GM23338 (cell line): ENCODE measurements at regions not wholly inside any gene's neighbourhood (a gene's known extent, or its start where the extent isn't known, plus 50 kb on each side); places are given as distances from the start of the nearest gene placed in this dataset.

ENCODE experiments used
- ATAC-seq: fragments of 200-7000 bp; cut with Tn5 transposase; 3 replicates; pipeline ENCODE4 v1.9.1; 2020
- DNase-seq: peaks from one replicate; pipeline ENCODE4 v3.0.0-alpha.2; 2015; ENCODE audit warnings: low spot score
- H2AFZ ChIP-seq: fragments of 200-600 bp; sonication (generic); 2 replicates; pipeline ENCODE4 v1.8.0; 2016; ENCODE audit warnings: antibody characterized with exemption, mild to moderate bottlenecking, moderate library complexity
- H3F3A ChIP-seq: fragments of 200-600 bp; sonication (generic); replicated peaks from 2 replicates; pipeline ENCODE4 v1.8.0; 2017; ENCODE audit warnings: antibody characterized with exemption, mixed run types, low read depth
- H3K27ac ChIP-seq: fragments of 200-600 bp; sonication (generic); 2 replicates; pipeline ENCODE4 v1.6.1; 2016; ENCODE audit warnings: low read depth
- H3K27me3 ChIP-seq: fragments of 200-600 bp; sonication (generic); 2 replicates; pipeline ENCODE4 v1.8.0; 2016; ENCODE audit warnings: mild to moderate bottlenecking, mixed run types, moderate library complexity; ENCODE audit not compliant: insufficient read depth
- H3K36me3 ChIP-seq: fragments of 200-600 bp; sonication (generic); 2 replicates; pipeline ENCODE4 v1.8.0; 2016; ENCODE audit warnings: mild to moderate bottlenecking; ENCODE audit not compliant: insufficient read depth
- H3K4me1 ChIP-seq: fragments of 200-600 bp; sonication (generic); 2 replicates; pipeline ENCODE4 v1.8.0; 2016; ENCODE audit warnings: mild to moderate bottlenecking, moderate library complexity; ENCODE audit not compliant: insufficient read depth
- H3K4me2 ChIP-seq: fragments of 200-600 bp; sonication (generic); 2 replicates; pipeline ENCODE4 v1.7.1; 2017; ENCODE audit warnings: mixed run types
- H3K4me3 ChIP-seq: fragments of 200-600 bp; sonication (generic); 2 replicates; pipeline ENCODE4 v1.6.1; 2016; ENCODE audit warnings: mixed run types
- H3K79me2 ChIP-seq: fragments of 200-600 bp; sonication (generic); replicated peaks from 2 replicates; pipeline ENCODE4 v1.8.0; 2017; ENCODE audit warnings: mild to moderate bottlenecking; ENCODE audit not compliant: insufficient read depth
- H3K9me2 ChIP-seq: fragments of 200-600 bp; sonication (generic); 2 replicates; pipeline ENCODE4 v1.8.0; 2017; ENCODE audit not compliant: insufficient read depth
- H4K20me1 ChIP-seq: fragments of 200-600 bp; sonication (generic); replicated peaks from 2 replicates; pipeline ENCODE4 v1.8.0; 2017; ENCODE audit warnings: mild to moderate bottlenecking; ENCODE audit not compliant: insufficient read depth
- H3K27ac Mint-ChIP-seq: 2 replicates; pipeline ENCODE4 v1.8.0; 2020; ENCODE audit warnings: inconsistent platforms, mild to moderate bottlenecking, moderate library complexity, mixed read lengths
- H3K27me3 Mint-ChIP-seq: 3 replicates; pipeline ENCODE4 v1.8.0; 2022; ENCODE audit warnings: low read depth, mild to moderate bottlenecking, moderate library complexity, mixed read lengths, inconsistent platforms; ENCODE audit not compliant: insufficient read depth, poor library complexity
- H3K36me3 Mint-ChIP-seq: 3 replicates; pipeline ENCODE4 v1.8.0; 2021; ENCODE audit warnings: low read depth, mild to moderate bottlenecking, inconsistent platforms, moderate library complexity, mixed read lengths
- H3K4me1 Mint-ChIP-seq: 3 replicates; pipeline ENCODE4 v1.8.0; 2020; ENCODE audit warnings: mild to moderate bottlenecking, inconsistent platforms, mixed read lengths
- H3K4me3 Mint-ChIP-seq: 3 replicates; pipeline ENCODE4 v1.8.0; 2021; ENCODE audit warnings: moderate library complexity, mild to moderate bottlenecking, inconsistent platforms, mixed read lengths
- H3K9me3 Mint-ChIP-seq: 3 replicates; pipeline ENCODE4 v1.8.0; 2020; ENCODE audit warnings: moderate library complexity, mild to moderate bottlenecking, inconsistent platforms, mixed read lengths
- CREB1 ChIP-seq: fragments of 250-450 bp; sonication (Bioruptor Pico); IDR thresholded peaks from 2 replicates; pipeline ENCODE4 v1.5.0; 2020; ENCODE audit warnings: low read depth, mild to moderate bottlenecking, moderate library complexity
- CTCF ChIP-seq, 2 experiments: fragments of 200-600 bp in 1 of 2; sonication (generic) in 1 of 2; conservative IDR thresholded peaks; 2 replicates each; pipeline versions ENCODE4 v1.5.1 to v1.6.1; 2016 to 2017; ENCODE audit warnings: antibody characterized with exemption in 2 of 2, low read depth in 2 of 2, mild to moderate bottlenecking in 2 of 2, moderate library complexity in 1 of 2
- EZH2 ChIP-seq: fragments of 200-600 bp; sonication (generic); IDR thresholded peaks from one replicate; pipeline ENCODE4 v1.8.0; 2017; ENCODE audit warnings: antibody characterized with exemption, mild to moderate bottlenecking, low read depth; ENCODE audit not compliant: unreplicated experiment
- EZH2phosphoT487 ChIP-seq: fragments of 200-600 bp; sonication (generic); IDR thresholded peaks from one replicate; pipeline ENCODE4 v1.8.1; 2018; ENCODE audit warnings: antibody characterized with exemption; ENCODE audit not compliant: unreplicated experiment
- JUNB ChIP-seq: IDR thresholded peaks from one replicate; pipeline ENCODE4 v1.6.1; 2016; ENCODE audit warnings: antibody characterized with exemption; ENCODE audit not compliant: unreplicated experiment
- NANOG ChIP-seq: IDR thresholded peaks from 2 replicates; pipeline ENCODE4 v1.6.1; 2016; ENCODE audit warnings: antibody characterized with exemption, borderline replicate concordance
- POLR2AphosphoS5 ChIP-seq: IDR thresholded peaks from 2 replicates; pipeline ENCODE4 v1.6.1; 2016; ENCODE audit warnings: antibody characterized with exemption, low read depth
- STAT1 ChIP-seq: IDR thresholded peaks from one replicate; pipeline ENCODE4 v1.6.1; 2016; ENCODE audit warnings: antibody characterized with exemption; ENCODE audit not compliant: unreplicated experiment
- ZNF114 ChIP-seq: fragments of 250-450 bp; sonication (Bioruptor Pico); IDR thresholded peaks from 2 replicates; pipeline ENCODE4 v1.5.0; 2020; ENCODE audit warnings: mild to moderate bottlenecking, moderate library complexity
- ZNF331 ChIP-seq: fragments of 250-450 bp; sonication (Bioruptor Pico); IDR thresholded peaks from 2 replicates; pipeline ENCODE4 v1.5.0; 2020; ENCODE audit warnings: low read depth, mild to moderate bottlenecking, moderate library complexity
- ZNF462 ChIP-seq: fragments of 250-450 bp; sonication (Bioruptor Pico); IDR thresholded peaks from 2 replicates; pipeline ENCODE4 v1.5.0; 2020; ENCODE audit warnings: mild to moderate bottlenecking, moderate library complexity
- TF ChIP-seq, protein P1 (sequence below): IDR thresholded peaks from 2 replicates; pipeline ENCODE4 v1.6.1; 2016; ENCODE audit warnings: antibody characterized with exemption
- TF ChIP-seq, protein P2 (sequence below): IDR thresholded peaks from one replicate; pipeline ENCODE4 v1.6.1; 2018; ENCODE audit warnings: antibody characterized with exemption; ENCODE audit not compliant: unreplicated experiment

DNA sequence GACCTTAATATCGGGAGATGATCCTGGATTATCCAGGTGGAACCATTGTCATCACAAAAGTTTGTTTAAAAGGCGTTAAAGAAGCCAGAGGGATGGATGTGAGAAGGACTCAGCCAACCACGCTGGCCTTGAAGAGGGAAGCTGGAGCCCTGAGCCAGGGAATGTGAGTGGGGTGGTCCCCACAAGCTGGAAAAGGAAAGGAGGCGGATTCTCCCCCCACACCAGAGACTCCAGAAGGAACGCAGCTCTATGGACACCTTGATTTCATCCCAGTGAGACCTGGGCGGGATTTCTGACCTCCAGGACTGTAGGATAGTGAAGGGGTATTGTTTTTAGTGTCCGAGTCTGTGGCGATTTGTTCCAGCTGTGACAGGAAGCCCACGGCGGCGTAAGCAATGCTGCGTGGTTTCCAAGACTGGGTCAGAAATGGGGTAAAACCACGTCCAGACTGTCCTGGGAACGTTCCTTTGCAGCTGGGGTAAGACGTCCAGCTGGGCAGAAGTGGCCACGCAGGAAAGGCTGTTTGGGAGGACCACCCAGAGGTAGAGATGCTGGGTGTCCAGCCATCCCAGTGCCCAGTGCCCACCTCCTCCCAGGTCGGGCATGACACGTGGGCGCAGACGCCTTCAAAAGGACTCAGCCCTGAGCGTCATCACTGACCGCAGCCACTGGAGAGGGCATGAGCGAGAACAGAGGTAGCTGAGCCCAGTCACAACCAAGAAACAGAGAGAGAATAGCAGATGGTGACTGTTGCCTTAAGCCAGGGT is 125.4 kb upstream of the USP29 start:
- H3K9me3 Mint-ChIP-seq, result peaks cover 93% of the 10 kb centered on the region
- TF ChIP-seq STAT1, result no peak
- no peak for TF ChIP-seq ZNF331
- no peak for TF ChIP-seq ZNF462 (CRISPR knock-in tag)
- TF ChIP-seq ZNF114 (CRISPR knock-in tag), result no peak
- no peak for TF ChIP-seq CTCF (conservative IDR thresholded peaks at IDR 0.05; ENCODE audit: low read depth in 2 of 2)
- no peak for TF ChIP-seq POLR2AphosphoS5
- TF ChIP-seq EZH2phosphoT487, result no peak
- TF ChIP-seq NANOG, result no peak
- TF ChIP-seq, protein P1, sequence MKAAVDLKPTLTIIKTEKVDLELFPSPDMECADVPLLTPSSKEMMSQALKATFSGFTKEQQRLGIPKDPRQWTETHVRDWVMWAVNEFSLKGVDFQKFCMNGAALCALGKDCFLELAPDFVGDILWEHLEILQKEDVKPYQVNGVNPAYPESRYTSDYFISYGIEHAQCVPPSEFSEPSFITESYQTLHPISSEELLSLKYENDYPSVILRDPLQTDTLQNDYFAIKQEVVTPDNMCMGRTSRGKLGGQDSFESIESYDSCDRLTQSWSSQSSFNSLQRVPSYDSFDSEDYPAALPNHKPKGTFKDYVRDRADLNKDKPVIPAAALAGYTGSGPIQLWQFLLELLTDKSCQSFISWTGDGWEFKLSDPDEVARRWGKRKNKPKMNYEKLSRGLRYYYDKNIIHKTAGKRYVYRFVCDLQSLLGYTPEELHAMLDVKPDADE, result no peak
- TF ChIP-seq EZH2, result no peak
- TF ChIP-seq CREB1, result no peak
- TF ChIP-seq JUNB, result no peak
- TF ChIP-seq, protein P2, sequence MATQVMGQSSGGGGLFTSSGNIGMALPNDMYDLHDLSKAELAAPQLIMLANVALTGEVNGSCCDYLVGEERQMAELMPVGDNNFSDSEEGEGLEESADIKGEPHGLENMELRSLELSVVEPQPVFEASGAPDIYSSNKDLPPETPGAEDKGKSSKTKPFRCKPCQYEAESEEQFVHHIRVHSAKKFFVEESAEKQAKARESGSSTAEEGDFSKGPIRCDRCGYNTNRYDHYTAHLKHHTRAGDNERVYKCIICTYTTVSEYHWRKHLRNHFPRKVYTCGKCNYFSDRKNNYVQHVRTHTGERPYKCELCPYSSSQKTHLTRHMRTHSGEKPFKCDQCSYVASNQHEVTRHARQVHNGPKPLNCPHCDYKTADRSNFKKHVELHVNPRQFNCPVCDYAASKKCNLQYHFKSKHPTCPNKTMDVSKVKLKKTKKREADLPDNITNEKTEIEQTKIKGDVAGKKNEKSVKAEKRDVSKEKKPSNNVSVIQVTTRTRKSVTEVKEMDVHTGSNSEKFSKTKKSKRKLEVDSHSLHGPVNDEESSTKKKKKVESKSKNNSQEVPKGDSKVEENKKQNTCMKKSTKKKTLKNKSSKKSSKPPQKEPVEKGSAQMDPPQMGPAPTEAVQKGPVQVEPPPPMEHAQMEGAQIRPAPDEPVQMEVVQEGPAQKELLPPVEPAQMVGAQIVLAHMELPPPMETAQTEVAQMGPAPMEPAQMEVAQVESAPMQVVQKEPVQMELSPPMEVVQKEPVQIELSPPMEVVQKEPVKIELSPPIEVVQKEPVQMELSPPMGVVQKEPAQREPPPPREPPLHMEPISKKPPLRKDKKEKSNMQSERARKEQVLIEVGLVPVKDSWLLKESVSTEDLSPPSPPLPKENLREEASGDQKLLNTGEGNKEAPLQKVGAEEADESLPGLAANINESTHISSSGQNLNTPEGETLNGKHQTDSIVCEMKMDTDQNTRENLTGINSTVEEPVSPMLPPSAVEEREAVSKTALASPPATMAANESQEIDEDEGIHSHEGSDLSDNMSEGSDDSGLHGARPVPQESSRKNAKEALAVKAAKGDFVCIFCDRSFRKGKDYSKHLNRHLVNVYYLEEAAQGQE, result no peak
- peaks cover 45% of the 10 kb centered on the region for H3K36me3 Mint-ChIP-seq
- H3K27ac Mint-ChIP-seq, result no peak overlapping the region
- Histone ChIP-seq H3K27me3 (no peaks in the 10 kb centered on the region), H3K9me2 (no peaks in the 10 kb centered on the region), H3F3A (no peaks in the 10 kb centered on the region), H3K27ac (no peak overlapping the region), H2AFZ (no peak overlapping the region), H3K4me1 (no peaks in the 10 kb centered on the region), H3K36me3 (peaks cover 3% of the 10 kb centered on the region; the same call in 1 of the 2 replicates), H3K4me3 (no peak overlapping the region), H3K4me2 (no peak overlapping the region), H3K79me2 (no peaks in the 10 kb centered on the region), H4K20me1 (no peaks in the 10 kb centered on the region)
- DNase-seq (no peak), ATAC-seq (no peak)
- H3K27me3 Mint-ChIP-seq, result peaks cover 5% of the 10 kb centered on the region
- H3K4me1 Mint-ChIP-seq, result no peaks in the 10 kb centered on the region
- H3K4me3 Mint-ChIP-seq, result no peak overlapping the region
